ENCODE measurements at regions not wholly inside any gene's neighbourhood (a gene's known extent, or its start where the extent isn't known, plus 50 kb on each side); places are given as distances from the start of the nearest gene placed in this dataset.

DNA sequence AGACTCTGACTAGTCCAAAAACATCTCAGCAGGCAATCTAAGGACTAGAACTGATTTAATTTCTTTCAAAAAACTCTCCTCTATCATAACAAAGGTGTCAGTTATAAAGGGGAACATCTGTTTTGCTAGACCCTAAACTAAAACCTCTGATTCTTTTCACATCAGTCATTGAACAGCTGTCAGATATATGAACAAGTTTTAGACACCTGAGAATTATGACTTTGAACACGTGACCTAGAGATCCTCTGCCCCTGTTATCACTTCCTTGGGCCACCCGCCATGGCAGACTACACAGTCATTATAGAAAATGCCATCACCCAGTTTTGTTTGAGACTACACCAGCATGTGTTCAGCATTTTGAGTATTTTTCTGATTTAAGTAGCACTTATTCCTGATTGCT lies 282.3 kb upstream of the TBL1XR1 start:
- intact Hi-C loops (cut with micrococcal nuclease), result no loop called here
- Mint-ChIP-seq H3K4me1 (ENCODE audit: low read depth) (no peaks in the 10 kb centered on the region), H3K9me3 (no peaks in the 10 kb centered on the region), H3K27me3 (ENCODE audit: low read depth) (peaks cover 2% of the 10 kb centered on the region), H3K36me3 (ENCODE audit: low read depth) (no peaks in the 10 kb centered on the region), H3K4me3 (ENCODE audit: low read depth) (no peak overlapping the region), H3K27ac (no peak overlapping the region)
- no peak for DNase-seq (ENCODE audit: low spot score)

DNA sequence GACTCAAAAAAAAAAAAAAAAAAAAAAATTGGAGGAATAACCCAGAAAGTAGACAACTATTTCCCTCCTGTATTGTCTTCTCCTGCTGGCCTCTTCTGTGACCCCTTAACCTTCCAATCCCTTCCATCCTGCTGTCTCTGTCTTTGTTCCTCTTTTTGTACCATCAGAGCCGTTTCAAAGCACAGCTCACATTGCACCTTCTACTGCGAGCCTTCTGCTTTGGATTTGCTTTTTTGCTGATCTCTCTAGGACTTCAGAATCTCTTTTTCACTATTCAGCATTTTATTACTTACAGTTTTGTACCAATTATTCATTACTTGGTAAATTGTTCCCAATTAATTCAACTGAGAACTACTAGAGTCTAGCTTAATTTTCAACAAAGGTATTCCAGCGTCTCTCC lies 284.0 kb upstream of the TBL1XR1 start:
- intact Hi-C loops (cut with micrococcal nuclease), result no loop called here
- no peak overlapping the region for H3K4me3 Mint-ChIP-seq (ENCODE audit: low read depth)
- no peak overlapping the region for H3K27ac Mint-ChIP-seq
- H3K4me1 Mint-ChIP-seq (ENCODE audit: low read depth), result no peaks in the 10 kb centered on the region
- DNase-seq (ENCODE audit: low spot score), result no peak
- H3K9me3 Mint-ChIP-seq, result peaks cover 11% of the 10 kb centered on the region
- H3K27me3 Mint-ChIP-seq (ENCODE audit: low read depth), result peaks cover 2% of the 10 kb centered on the region
- H3K36me3 Mint-ChIP-seq (ENCODE audit: low read depth), result no peaks in the 10 kb centered on the region

DNA sequence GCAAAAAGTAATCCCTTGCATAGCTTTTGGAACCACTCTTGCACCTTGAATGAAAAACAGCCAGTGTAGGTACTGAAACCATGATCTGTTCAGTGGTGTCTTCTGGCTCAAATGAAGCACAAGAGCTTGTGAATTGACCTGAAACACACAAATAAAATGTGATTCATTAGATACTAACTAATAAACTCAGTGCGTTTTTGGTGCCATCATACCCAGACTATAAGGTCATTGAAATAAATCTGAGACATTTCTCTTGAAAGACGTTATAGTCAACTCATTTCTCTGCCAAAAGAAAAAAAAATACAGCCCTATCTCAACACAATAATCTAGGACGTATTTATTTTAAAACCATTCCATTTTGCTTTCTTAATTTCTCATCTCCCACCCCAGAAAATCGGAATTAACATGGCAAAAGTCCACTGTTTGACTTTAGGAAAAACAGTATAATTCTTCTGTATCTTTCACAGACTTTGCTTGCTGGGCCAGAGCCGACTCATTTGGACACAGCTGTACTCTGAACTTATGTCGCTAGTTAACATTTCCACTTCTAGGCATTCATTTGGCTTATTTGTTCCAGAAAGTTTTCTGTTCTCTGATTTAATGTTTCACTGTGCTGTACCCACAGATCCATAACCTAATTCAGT lies 284.9 kb upstream of the TBL1XR1 start:
- peaks cover 11% of the 10 kb centered on the region for H3K9me3 Mint-ChIP-seq
- intact Hi-C loops (cut with micrococcal nuclease), result no loop called here
- DNase-seq (ENCODE audit: low spot score), result no peak
- H3K36me3 Mint-ChIP-seq (ENCODE audit: low read depth), result no peaks in the 10 kb centered on the region
- no peaks in the 10 kb centered on the region for H3K4me1 Mint-ChIP-seq (ENCODE audit: low read depth)
- peaks cover 2% of the 10 kb centered on the region for H3K27me3 Mint-ChIP-seq (ENCODE audit: low read depth)
- H3K27ac Mint-ChIP-seq, result no peak overlapping the region
- H3K4me3 Mint-ChIP-seq (ENCODE audit: low read depth), result no peak overlapping the region

DNA sequence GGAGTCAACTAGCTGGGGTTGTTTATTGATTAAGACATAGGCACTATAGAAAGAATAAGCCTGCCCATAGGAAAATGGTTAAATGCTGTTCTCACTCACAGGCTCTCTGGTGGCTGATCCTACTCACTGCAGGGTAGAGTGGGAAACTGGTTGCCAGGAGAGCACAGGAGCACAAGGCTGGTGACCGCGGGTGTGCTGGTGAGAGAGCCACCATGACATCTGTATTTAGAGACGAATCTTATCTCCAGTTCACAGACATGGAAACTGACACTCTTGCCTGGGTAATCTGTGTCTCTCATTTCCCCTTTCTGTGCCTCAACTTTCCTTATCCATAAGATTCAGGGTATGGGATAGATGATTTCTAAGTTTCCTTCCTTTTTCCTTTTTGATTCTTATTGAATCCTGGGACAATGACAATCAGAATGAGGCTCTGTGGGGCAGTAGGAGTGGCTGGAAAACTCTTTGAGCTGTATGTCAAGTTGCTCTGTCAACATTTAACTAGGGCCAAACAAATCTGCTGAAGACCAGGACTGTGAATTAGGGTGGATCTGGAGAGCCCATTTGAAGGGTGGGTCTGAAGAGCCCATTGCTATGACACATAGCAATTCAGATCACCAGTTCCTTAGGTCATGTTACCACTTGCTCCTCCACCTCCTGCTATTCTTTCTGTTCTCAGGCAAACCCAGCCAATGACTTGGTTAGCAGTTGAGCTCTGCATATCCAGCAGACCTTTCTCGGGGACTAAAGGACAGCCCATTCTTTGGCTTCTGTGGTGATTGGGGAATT lies 286.1 kb upstream of the TBL1XR1 start:
- H3K4me3 Mint-ChIP-seq (ENCODE audit: low read depth), result no peak overlapping the region
- intact Hi-C loops (cut with micrococcal nuclease), result no loop called here
- H3K4me1 Mint-ChIP-seq (ENCODE audit: low read depth), result no peaks in the 10 kb centered on the region
- H3K36me3 Mint-ChIP-seq (ENCODE audit: low read depth), result no peaks in the 10 kb centered on the region
- no peak overlapping the region for H3K27ac Mint-ChIP-seq
- H3K27me3 Mint-ChIP-seq (ENCODE audit: low read depth), result peaks cover 2% of the 10 kb centered on the region
- peaks cover 11% of the 10 kb centered on the region for H3K9me3 Mint-ChIP-seq
- DNase-seq (ENCODE audit: low spot score), result no peak

DNA sequence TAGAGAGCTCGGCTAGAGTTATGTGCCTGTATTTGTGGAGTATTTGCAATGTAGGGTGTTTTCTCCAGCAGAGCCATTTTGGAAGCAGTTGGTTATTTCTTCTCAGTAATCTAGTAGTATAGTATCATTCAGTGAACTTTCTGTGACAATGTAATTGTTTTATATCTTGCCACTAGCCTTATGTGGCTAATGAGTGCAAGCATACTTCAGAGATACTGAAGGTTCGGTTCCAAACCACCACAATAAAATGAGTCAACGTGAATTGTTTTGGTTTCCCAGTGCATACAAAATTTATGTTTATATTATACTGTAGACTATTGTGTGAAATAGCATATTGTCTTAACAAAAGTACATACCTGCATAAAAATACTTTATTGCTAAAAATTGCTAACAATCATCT lies 286.9 kb upstream of the TBL1XR1 start:
- intact Hi-C loops (cut with micrococcal nuclease), result no loop called here
- peaks cover 2% of the 10 kb centered on the region for H3K27me3 Mint-ChIP-seq (ENCODE audit: low read depth)
- no peak overlapping the region for H3K27ac Mint-ChIP-seq
- H3K4me3 Mint-ChIP-seq (ENCODE audit: low read depth), result no peak overlapping the region
- no peaks in the 10 kb centered on the region for H3K36me3 Mint-ChIP-seq (ENCODE audit: low read depth)
- H3K9me3 Mint-ChIP-seq, result peaks cover 11% of the 10 kb centered on the region
- DNase-seq (ENCODE audit: low spot score), result no peak
- peaks cover 5% of the 10 kb centered on the region for H3K4me1 Mint-ChIP-seq (ENCODE audit: low read depth)

DNA sequence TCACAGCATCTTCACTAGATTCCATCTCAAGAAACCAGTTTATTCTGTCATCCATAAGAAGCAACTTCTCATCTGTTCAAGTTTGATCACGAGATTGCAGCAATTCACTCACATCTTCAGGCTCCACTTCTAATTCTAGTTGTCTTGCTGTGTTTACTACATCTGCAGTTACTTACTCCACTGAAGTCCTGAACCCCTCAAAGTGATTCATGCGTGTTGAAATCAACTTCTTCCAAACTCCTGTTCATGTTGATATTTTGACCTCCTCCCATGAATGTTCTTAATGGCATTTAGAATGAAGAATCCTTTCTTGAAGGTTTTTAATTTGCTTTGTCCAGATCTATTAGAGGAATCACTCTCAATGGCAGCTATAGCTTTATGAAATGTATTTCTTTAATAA lies 287.6 kb upstream of the TBL1XR1 start:
- H3K36me3 Mint-ChIP-seq (ENCODE audit: low read depth), result no peaks in the 10 kb centered on the region
- peaks cover 2% of the 10 kb centered on the region for H3K27me3 Mint-ChIP-seq (ENCODE audit: low read depth)
- peaks cover 11% of the 10 kb centered on the region for H3K9me3 Mint-ChIP-seq
- peaks cover 5% of the 10 kb centered on the region for H3K4me1 Mint-ChIP-seq (ENCODE audit: low read depth)
- H3K27ac Mint-ChIP-seq, result no peak overlapping the region
- H3K4me3 Mint-ChIP-seq (ENCODE audit: low read depth), result no peak overlapping the region
- no peak for DNase-seq (ENCODE audit: low spot score)
- intact Hi-C loops (cut with micrococcal nuclease), result no loop called here

DNA sequence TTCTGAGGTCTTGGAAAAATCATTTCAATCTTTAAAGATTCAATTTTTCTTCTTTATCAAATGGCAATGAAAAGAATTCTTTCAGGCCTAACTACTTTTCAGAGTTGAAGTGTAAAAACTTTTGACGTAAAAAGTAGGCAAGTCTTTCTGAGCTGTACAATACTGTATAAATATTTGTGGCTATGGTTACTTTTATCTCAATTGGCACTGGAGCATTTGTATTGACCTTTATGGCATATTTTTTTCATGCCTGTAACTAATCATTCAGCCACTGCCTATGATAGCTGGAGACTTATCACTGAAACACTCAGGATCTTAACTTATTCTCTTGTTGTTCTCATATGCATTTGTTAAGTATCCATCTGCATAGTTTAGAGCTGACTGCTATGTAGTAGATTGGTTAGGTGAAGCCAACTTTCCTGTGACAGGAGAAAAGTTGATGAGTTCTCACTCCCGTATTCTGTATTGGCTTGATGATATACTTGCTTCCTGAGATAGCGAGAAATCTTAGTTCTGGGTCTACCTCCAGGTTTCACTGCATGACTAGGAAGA lies 290.4 kb upstream of the TBL1XR1 start:
- intact Hi-C loops (cut with micrococcal nuclease), result no loop called here
- DNase-seq (ENCODE audit: low spot score), result no peak
- H3K27me3 Mint-ChIP-seq (ENCODE audit: low read depth), result no peaks in the 10 kb centered on the region
- no peak overlapping the region for H3K4me3 Mint-ChIP-seq (ENCODE audit: low read depth)
- H3K27ac Mint-ChIP-seq, result no peak overlapping the region
- peaks cover 11% of the 10 kb centered on the region for H3K9me3 Mint-ChIP-seq
- H3K36me3 Mint-ChIP-seq (ENCODE audit: low read depth), result no peaks in the 10 kb centered on the region
- peaks cover 6% of the 10 kb centered on the region for H3K4me1 Mint-ChIP-seq (ENCODE audit: low read depth)

DNA sequence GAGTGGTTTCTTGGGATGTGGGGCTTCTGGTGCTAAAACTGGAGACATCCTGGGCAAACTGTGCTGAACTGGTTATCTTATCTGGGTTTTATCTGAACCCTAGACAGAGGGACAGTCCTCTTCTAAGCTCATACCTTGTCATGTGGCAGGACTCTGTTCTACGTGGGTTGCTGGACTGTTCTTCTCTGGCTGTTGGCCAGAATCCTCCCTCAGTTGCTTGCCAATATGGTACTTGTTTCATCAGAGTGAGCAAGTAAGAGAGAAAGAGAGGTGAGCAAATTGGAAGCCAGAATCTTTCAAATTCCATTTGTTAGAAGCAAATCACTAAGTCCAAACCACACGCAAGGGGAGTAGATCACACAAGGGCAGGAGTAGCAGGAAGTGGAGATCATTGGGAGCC lies 291.5 kb upstream of the TBL1XR1 start:
- H3K27me3 Mint-ChIP-seq (ENCODE audit: low read depth), result no peaks in the 10 kb centered on the region
- no peak overlapping the region for H3K4me3 Mint-ChIP-seq (ENCODE audit: low read depth)
- DNase-seq (ENCODE audit: low spot score), result no peak
- no peaks in the 10 kb centered on the region for H3K36me3 Mint-ChIP-seq (ENCODE audit: low read depth)
- intact Hi-C loops (cut with micrococcal nuclease), result no loop called here
- peaks cover 6% of the 10 kb centered on the region for H3K4me1 Mint-ChIP-seq (ENCODE audit: low read depth)
- H3K9me3 Mint-ChIP-seq, result peaks cover 11% of the 10 kb centered on the region
- no peak overlapping the region for H3K27ac Mint-ChIP-seq

DNA sequence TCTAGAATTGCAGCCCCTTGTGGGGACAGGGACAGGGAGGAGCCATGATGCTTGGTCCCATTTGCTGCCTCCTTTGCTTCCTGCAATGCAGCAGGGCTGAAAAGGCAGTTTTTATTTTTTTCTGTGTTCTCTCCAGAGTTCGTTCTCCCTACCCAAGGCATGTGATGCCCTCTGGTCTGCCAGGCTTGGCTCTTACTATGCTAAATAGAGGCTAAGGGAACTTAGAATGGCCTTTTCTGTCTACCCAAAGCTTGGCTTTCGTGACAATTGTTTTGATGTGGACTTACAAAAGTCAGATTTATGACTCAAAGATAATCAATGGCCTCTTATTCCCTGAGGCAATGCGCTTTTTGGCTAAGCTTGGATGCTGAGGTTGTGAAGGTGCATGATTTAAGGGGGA lies 293.3 kb upstream of the TBL1XR1 start:
- no peaks in the 10 kb centered on the region for H3K36me3 Mint-ChIP-seq (ENCODE audit: low read depth)
- H3K9me3 Mint-ChIP-seq, result peaks cover 3% of the 10 kb centered on the region
- no peak overlapping the region for H3K4me3 Mint-ChIP-seq (ENCODE audit: low read depth)
- H3K27me3 Mint-ChIP-seq (ENCODE audit: low read depth), result no peaks in the 10 kb centered on the region
- intact Hi-C loops (cut with micrococcal nuclease), result no loop called here
- H3K4me1 Mint-ChIP-seq (ENCODE audit: low read depth), result peaks cover 6% of the 10 kb centered on the region
- no peak for DNase-seq (ENCODE audit: low spot score)
- no peak overlapping the region for H3K27ac Mint-ChIP-seq

DNA sequence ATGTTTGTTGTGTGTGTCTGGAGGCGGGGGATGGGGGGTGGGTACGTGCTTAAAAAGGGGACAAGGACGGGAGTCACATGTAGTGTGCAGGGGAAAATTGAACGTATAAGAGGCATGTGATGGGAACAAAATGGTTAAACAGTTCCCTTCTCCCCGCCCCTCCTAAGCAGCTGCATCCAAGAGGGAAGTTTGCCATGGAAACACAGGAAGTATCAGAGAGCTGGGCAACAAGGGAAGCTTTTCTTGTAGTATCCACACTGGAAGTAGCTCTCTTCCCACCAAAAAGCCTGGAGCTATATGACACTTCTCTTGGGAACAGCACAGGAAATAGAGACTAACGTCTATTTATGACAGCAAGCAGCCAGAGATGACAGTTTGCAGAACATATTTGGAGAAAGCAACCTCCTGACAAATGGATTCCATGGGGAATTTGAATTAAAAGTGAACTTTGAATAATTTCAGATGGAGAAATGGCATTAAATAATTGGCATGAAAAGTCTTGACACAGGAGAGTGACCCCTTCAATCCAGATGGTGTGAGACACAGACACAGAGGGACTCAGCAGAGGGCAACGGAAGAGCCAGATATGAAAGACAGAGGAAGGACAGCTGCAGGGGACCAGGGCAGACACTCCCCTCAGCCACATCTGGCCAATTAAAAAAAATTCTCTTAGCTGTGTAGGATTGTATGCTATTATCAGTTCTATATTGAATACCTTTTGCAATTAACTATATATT lies 294.2 kb upstream of the TBL1XR1 start:
- Mint-ChIP-seq H3K27ac (no peak overlapping the region), H3K27me3 (ENCODE audit: low read depth) (no peaks in the 10 kb centered on the region), H3K4me1 (ENCODE audit: low read depth) (peaks cover 6% of the 10 kb centered on the region), H3K4me3 (ENCODE audit: low read depth) (no peak overlapping the region), H3K36me3 (ENCODE audit: low read depth) (no peaks in the 10 kb centered on the region), H3K9me3 (no peaks in the 10 kb centered on the region)
- intact Hi-C loops (cut with micrococcal nuclease), result no loop called here
- no peak for DNase-seq (ENCODE audit: low spot score)

DNA sequence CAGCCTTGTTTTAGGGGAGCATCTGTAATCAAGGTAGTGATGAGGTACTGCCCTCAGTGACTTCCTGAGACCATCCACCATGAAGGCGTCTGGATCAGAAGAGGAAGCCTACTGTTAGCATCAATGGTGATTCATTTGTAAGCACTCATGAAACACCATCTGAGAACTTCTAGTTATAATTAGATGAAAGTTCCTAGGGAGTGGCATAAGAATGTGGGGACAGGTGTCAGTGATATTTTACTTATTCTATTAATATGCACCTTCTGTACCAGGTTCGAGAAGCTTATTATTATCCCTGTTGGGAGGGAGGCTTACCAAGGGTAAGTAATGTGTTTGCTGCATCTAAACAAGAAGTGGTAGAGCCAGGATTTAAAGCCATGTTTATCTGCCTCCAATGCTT lies 295.8 kb upstream of the TBL1XR1 start:
- no peak for DNase-seq (ENCODE audit: low spot score)
- Mint-ChIP-seq H3K4me1 (ENCODE audit: low read depth) (peaks cover 6% of the 10 kb centered on the region), H3K4me3 (ENCODE audit: low read depth) (no peak overlapping the region), H3K27me3 (ENCODE audit: low read depth) (no peaks in the 10 kb centered on the region), H3K27ac (no peak overlapping the region), H3K36me3 (ENCODE audit: low read depth) (no peaks in the 10 kb centered on the region), H3K9me3 (no peaks in the 10 kb centered on the region)
- intact Hi-C loops (cut with micrococcal nuclease), result no loop called here

DNA sequence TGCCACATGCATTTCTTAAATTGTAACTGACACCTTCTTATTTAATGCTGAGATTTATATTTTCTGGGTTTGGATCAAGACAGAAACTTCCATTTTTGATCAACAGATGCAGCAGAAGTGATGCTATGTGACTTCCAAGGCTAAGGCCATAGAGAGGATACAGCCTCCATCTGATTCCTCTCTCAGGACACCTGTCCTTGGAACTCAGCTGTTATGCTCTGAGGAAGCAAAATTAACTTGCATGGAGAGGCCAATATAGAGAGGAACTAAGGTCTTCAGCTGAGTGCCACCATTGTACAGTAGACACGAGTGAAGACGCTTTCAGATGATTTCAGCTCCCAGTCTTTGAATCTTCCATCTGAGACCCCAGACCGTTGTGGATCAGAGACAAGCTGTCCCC lies 296.9 kb upstream of the TBL1XR1 start:
- Mint-ChIP-seq H3K9me3 (no peaks in the 10 kb centered on the region), H3K36me3 (ENCODE audit: low read depth) (no peaks in the 10 kb centered on the region), H3K27ac (no peak overlapping the region), H3K4me1 (ENCODE audit: low read depth) (peaks cover 1% of the 10 kb centered on the region), H3K27me3 (ENCODE audit: low read depth) (no peaks in the 10 kb centered on the region), H3K4me3 (ENCODE audit: low read depth) (no peak overlapping the region)
- intact Hi-C loops (cut with micrococcal nuclease), result no loop called here
- DNase-seq (ENCODE audit: low spot score), result no peak

DNA sequence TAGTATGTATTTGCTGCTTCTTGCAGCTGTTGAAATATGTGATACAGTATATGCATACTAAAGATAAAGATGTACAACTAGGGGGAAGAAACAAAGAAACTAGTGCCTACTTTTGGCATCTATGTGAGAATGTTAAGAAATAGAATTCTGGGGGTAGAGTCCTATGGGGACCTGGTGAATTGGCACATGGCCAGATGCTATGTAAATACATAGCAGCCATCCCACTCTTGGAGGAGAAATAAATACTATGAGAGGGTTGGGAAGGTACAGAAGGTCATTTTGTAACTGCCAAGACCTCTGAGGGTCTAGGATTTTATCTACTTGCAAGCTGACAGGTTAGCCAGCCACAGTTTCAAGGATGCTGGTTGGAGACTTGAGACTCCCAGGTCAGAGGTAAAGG lies 298.3 kb upstream of the TBL1XR1 start:
- intact Hi-C loops (cut with micrococcal nuclease), result no loop called here
- H3K27ac Mint-ChIP-seq, result no peak overlapping the region
- no peaks in the 10 kb centered on the region for H3K4me1 Mint-ChIP-seq (ENCODE audit: low read depth)
- no peak for DNase-seq (ENCODE audit: low spot score)
- H3K4me3 Mint-ChIP-seq (ENCODE audit: low read depth), result no peak overlapping the region
- H3K9me3 Mint-ChIP-seq, result no peaks in the 10 kb centered on the region
- H3K27me3 Mint-ChIP-seq (ENCODE audit: low read depth), result no peaks in the 10 kb centered on the region
- H3K36me3 Mint-ChIP-seq (ENCODE audit: low read depth), result no peaks in the 10 kb centered on the region
